Body of pancreas (tissue), 4 donors: ENCODE measurements at regions not wholly inside any gene's neighbourhood (a gene's known extent, or its start where the extent isn't known, plus 50 kb on each side); places are given as distances from the start of the nearest gene placed in this dataset.

Source experiments
- POLR2A ChIP-seq, 3 donors: fragments of 450-650 bp; IDR thresholded peaks; one replicate each; pipeline ENCODE4 v1.6.1; 2016; ENCODE audit warnings: antibody characterized with exemption in 3 of 3, mild to moderate bottlenecking in 2 of 3
- TF ChIP-seq, protein P1 (sequence below), 7 experiments: fragments of 450-650 bp in 4 of 7; fragments of 200-600 bp in 3 of 7; sonication (generic) in 3 of 7; IDR thresholded peaks; one replicate each; pipeline ENCODE4 v1.5.1; 2016 to 2019; ENCODE audit warnings: antibody characterized with exemption in 7 of 7

DNA sequence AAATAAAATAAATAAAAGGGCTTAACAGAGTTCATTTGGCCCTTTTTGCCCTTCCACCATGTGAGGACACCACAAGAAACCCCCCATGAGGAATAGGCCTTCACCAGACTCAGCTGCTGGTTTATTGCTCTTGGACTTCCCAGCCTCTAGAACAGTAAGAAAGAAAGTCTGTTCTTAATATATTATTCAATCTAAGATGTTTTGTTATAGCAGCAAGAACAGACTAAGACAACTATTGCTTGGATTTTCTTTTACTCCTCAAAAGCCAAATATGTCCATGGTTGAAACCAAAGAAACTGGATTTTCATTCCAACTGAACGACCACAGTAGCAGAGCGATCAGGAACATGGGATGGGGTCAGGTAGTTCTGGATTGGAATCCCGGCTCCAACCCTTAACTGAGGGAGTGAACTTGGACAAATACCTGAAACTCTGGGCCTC lies 157.2 kb upstream of the EEA1 start:
- no peak for TF ChIP-seq POLR2A (IDR thresholded peaks at IDR 0.05)
- TF ChIP-seq, protein P1, sequence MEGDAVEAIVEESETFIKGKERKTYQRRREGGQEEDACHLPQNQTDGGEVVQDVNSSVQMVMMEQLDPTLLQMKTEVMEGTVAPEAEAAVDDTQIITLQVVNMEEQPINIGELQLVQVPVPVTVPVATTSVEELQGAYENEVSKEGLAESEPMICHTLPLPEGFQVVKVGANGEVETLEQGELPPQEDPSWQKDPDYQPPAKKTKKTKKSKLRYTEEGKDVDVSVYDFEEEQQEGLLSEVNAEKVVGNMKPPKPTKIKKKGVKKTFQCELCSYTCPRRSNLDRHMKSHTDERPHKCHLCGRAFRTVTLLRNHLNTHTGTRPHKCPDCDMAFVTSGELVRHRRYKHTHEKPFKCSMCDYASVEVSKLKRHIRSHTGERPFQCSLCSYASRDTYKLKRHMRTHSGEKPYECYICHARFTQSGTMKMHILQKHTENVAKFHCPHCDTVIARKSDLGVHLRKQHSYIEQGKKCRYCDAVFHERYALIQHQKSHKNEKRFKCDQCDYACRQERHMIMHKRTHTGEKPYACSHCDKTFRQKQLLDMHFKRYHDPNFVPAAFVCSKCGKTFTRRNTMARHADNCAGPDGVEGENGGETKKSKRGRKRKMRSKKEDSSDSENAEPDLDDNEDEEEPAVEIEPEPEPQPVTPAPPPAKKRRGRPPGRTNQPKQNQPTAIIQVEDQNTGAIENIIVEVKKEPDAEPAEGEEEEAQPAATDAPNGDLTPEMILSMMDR (IDR thresholded peaks at IDR 0.05) = no peak
